Mucosa of descending colon (tissue), 3 donors: ENCODE measurements at regions not wholly inside any gene's neighbourhood (a gene's known extent, or its start where the extent isn't known, plus 50 kb on each side); places are given as distances from the start of the nearest gene placed in this dataset.

Experiments used
- ATAC-seq: fragments of 200-7000 bp; cut with Tn5 transposase; one replicate; pipeline ENCODE4 v1.9.1; 2020; ENCODE audit warnings: mild to moderate bottlenecking, moderate library complexity
- DNase-seq, 3 donors: peaks; one replicate each; pipeline ENCODE4 v3.0.0-alpha.2; 2020
- H3K36me3 ChIP-seq: fragments of 200-600 bp; one replicate; pipeline ENCODE4 v1.8.0; 2021; ENCODE audit warnings: low read depth, mild to moderate bottlenecking
- H3K4me1 ChIP-seq: fragments of 200-600 bp; one replicate; pipeline ENCODE4 v1.8.0; 2021; ENCODE audit warnings: low read depth, mild to moderate bottlenecking
- H3K4me3 ChIP-seq: fragments of 200-600 bp; one replicate; pipeline ENCODE4 v1.8.0; 2021; ENCODE audit warnings: mild to moderate bottlenecking
- H3K9me3 ChIP-seq: fragments of 200-600 bp; one replicate; pipeline ENCODE4 v1.8.0; 2021; ENCODE audit warnings: mild to moderate bottlenecking
- CTCF ChIP-seq: fragments of 200-600 bp; IDR thresholded peaks from one replicate; pipeline ENCODE4 v1.8.0; 2022; ENCODE audit warnings: antibody characterized with exemption, mild to moderate bottlenecking
- intact Hi-C, 2 donors: fragments of 100-400 bp; cut with DNase I in 1 of 2; cut with micrococcal nuclease in 1 of 2; formaldehyde crosslinking; loops; one replicate each; pipeline versions ENCODE4 v1.11.0 to v1.11.1; 2022; cut with DNase I, micrococcal nuclease
- donor health status: DM: no; HTN: no; CAD: no; lungs with moderate emphysema.
- donor health status: DM: no; HTN: no; CAD: no.
- donor health status: DM: no; HTN: yes; CAD: no.

- intact Hi-C loops, result no loop called here
- Histone ChIP-seq H3K4me1 (no peaks in the 10 kb centered on the region), H3K9me3 (peaks cover 12% of the 10 kb centered on the region), H3K4me3 (no peak overlapping the region), H3K36me3 (no peaks in the 10 kb centered on the region)
- DNase-seq (no peak), ATAC-seq (no peak)
- TF ChIP-seq CTCF, result no peak
Observed at GRCh38 chr17:13765701-13766100, 164.0 kb upstream of the HS3ST3A1 start.

GRCh38 chr17:13770702-13771101 lies 169.0 kb upstream of the HS3ST3A1 start:
- TF ChIP-seq CTCF, result no peak
- H3K4me1 ChIP-seq, result no peaks in the 10 kb centered on the region
- intact Hi-C loops, result no loop called here
- peaks cover 15% of the 10 kb centered on the region for H3K9me3 ChIP-seq
- no peak for ATAC-seq
- H3K4me3 ChIP-seq, result no peak overlapping the region
- H3K36me3 ChIP-seq, result no peaks in the 10 kb centered on the region
- no peak for DNase-seq

- intact Hi-C loops, result no loop called here
- Histone ChIP-seq H3K9me3 (peaks cover 16% of the 10 kb centered on the region), H3K4me3 (no peak overlapping the region), H3K36me3 (no peaks in the 10 kb centered on the region), H3K4me1 (no peaks in the 10 kb centered on the region)
- TF ChIP-seq CTCF, result no peak
- ATAC-seq, result no peak
- no peak for DNase-seq
Observed at GRCh38 chr17:13775450-13775849, 173.7 kb upstream of the HS3ST3A1 start.

GRCh38 chr17:13776027-13776551 lies 174.4 kb upstream of the HS3ST3A1 start:
- no peak for TF ChIP-seq CTCF
- Histone ChIP-seq H3K4me3 (no peak overlapping the region), H3K4me1 (no peaks in the 10 kb centered on the region), H3K9me3 (peaks cover 13% of the 10 kb centered on the region), H3K36me3 (no peaks in the 10 kb centered on the region)
- DNase-seq (no peak), ATAC-seq (no peak)
- intact Hi-C loops, result no loop called here

- Histone ChIP-seq H3K4me1 (no peaks in the 10 kb centered on the region), H3K9me3 (peaks cover 15% of the 10 kb centered on the region), H3K36me3 (no peaks in the 10 kb centered on the region), H3K4me3 (no peak overlapping the region)
- no peak for ATAC-seq
- intact Hi-C loops, result no loop called here
- no peak for DNase-seq
- TF ChIP-seq CTCF, result no peak
Observed at GRCh38 chr17:13777003-13777402, 175.3 kb upstream of the HS3ST3A1 start.

- H3K4me1 ChIP-seq, result no peaks in the 10 kb centered on the region
- no peak for ATAC-seq
- intact Hi-C loops, result no loop called here
- peaks cover 10% of the 10 kb centered on the region for H3K9me3 ChIP-seq
- TF ChIP-seq CTCF, result no peak
- H3K4me3 ChIP-seq, result no peak overlapping the region
- no peaks in the 10 kb centered on the region for H3K36me3 ChIP-seq
- no peak for DNase-seq
Observed at GRCh38 chr17:13784434-13785095, 182.8 kb upstream of the HS3ST3A1 start.
